Adrenal gland (tissue), 9 donors: ENCODE measurements at regions not wholly inside any gene's neighbourhood (a gene's known extent, or its start where the extent isn't known, plus 50 kb on each side); places are given as distances from the start of the nearest gene placed in this dataset.

Experiments
- DNase-seq, 7 donors: peaks; one replicate each; pipeline ENCODE4 v3.0.0-alpha.2; 2019 to 2020
- H3K27ac ChIP-seq, 5 donors: fragments of 200-600 bp; sonication (generic) in 4 of 5; 1 replicate in 3 of 5; 2 replicates in 2 of 5; pipeline versions ENCODE4 v1.5.1 to v1.8.0; 2016 to 2020; ENCODE audit warnings: mild to moderate bottlenecking in 1 of 5
- H3K27me3 ChIP-seq: fragments of 200-600 bp; 2 replicates; pipeline ENCODE4 v1.8.0; 2021
- H3K36me3 ChIP-seq, 2 donors: fragments of 200-600 bp; replicated peaks in 1 of 2; 1 replicate in 1 of 2; 2 replicates in 1 of 2; pipeline versions ENCODE4 v1.5.1 to v1.8.0; 2018 to 2022
- H3K4me1 ChIP-seq, 2 donors: fragments of 200-600 bp; replicated peaks in 1 of 2; 1 replicate in 1 of 2; 2 replicates in 1 of 2; pipeline versions ENCODE4 v1.5.1 to v1.8.0; 2018 to 2021
- H3K4me3 ChIP-seq, 4 donors: fragments of 200-600 bp; sonication (generic) in 3 of 4; one replicate each; pipeline ENCODE4 v1.5.1; 2016 to 2018
- H3K9me3 ChIP-seq, 3 donors: fragments of 200-600 bp; sonication (generic) in 1 of 3; replicated peaks in 1 of 3; 1 replicate in 2 of 3; 2 replicates in 1 of 3; pipeline versions ENCODE4 v1.5.1 to v1.8.0; 2016 to 2021
- CTCF ChIP-seq, 6 experiments: fragments of 450-650 bp in 4 of 6; fragments of 200-600 bp in 2 of 6; sonication (generic) in 1 of 6; IDR thresholded peaks; 1 replicate in 5 of 6; 2 replicates in 1 of 6; pipeline versions ENCODE4 v1.5.1 to v1.8.0; 2016 to 2021; ENCODE audit warnings: antibody characterized with exemption in 6 of 6, mild to moderate bottlenecking in 2 of 6, moderate library complexity in 1 of 6
- POLR2A ChIP-seq, 2 donors: fragments of 450-650 bp; IDR thresholded peaks; one replicate each; pipeline ENCODE4 v1.6.1; 2017; ENCODE audit warnings: antibody characterized with exemption in 2 of 2, mild to moderate bottlenecking in 2 of 2, moderate library complexity in 1 of 2
- WGBS, 4 donors: extraction: QIAGEN DNeasy Blood & Tissue Kit in 2 of 4; methylation state at CpG; one replicate each; pipeline versions ENCODE4 v1.1.5 to v1.1.7; 2013 to 2017; 5-methylcytosine and 5-hydroxymethylcytosine counted together
- intact Hi-C, 2 donors: fragments of 100-400 bp; cut with DNase I; formaldehyde crosslinking; loops; one replicate each; pipeline versions ENCODE4 v1.14.1 to v1.15.0; 2022 to 2023
- donor health status: healthy with polysubstance abuse.
- donor health status: Bipolar disorder and iron deficiency.
- donor health status: DM: yes; HTN: yes; CAD: no.
- donor health status: DM: no; HTN: no; CAD: no.
- donor health status: DM: no; HTN: no; CAD: no.

GRCh38 chr10:6718550-6718949 is 138.5 kb upstream of the PRKCQ start:
- no peak for DNase-seq
- H3K27me3 ChIP-seq, result no peaks in the 10 kb centered on the region
- H3K27ac ChIP-seq, result no peak overlapping the region
- H3K36me3 ChIP-seq, result no peaks in the 10 kb centered on the region
- no peaks in the 10 kb centered on the region for H3K4me1 ChIP-seq
- no peaks in the 10 kb centered on the region for H3K9me3 ChIP-seq
- intact Hi-C loops, result no loop called here
- no peak for TF ChIP-seq POLR2A (IDR thresholded peaks at IDR 0.05)
- no peak for TF ChIP-seq CTCF (IDR thresholded peaks at IDR 0.05)
- no peak overlapping the region for H3K4me3 ChIP-seq

GRCh38 chr10:6716516-6716915 is 136.4 kb upstream of the PRKCQ start:
- Histone ChIP-seq H3K36me3 (no peaks in the 10 kb centered on the region), H3K27ac (no peak overlapping the region), H3K4me1 (no peaks in the 10 kb centered on the region), H3K4me3 (no peak overlapping the region), H3K9me3 (no peaks in the 10 kb centered on the region), H3K27me3 (no peaks in the 10 kb centered on the region)
- DNase-seq, result no peak
- WGBS, 4 donors, result 61 to 75% (median 70%) methylated on average over 1 of the region's 1 CpG
- no peak for TF ChIP-seq POLR2A (IDR thresholded peaks at IDR 0.05)
- TF ChIP-seq CTCF (IDR thresholded peaks at IDR 0.05), result no peak
- intact Hi-C loops, result no loop called here

- Histone ChIP-seq H3K36me3 (no peaks in the 10 kb centered on the region), H3K27ac (no peak overlapping the region), H3K4me3 (no peak overlapping the region), H3K9me3 (no peaks in the 10 kb centered on the region), H3K4me1 (no peaks in the 10 kb centered on the region), H3K27me3 (no peaks in the 10 kb centered on the region)
- 38 to 43% (median 41%) methylated on average over 4 to 7 of the region's 7 CpGs for WGBS, 4 donors
- intact Hi-C loops, result no loop called here
- DNase-seq, result no peak
- TF ChIP-seq CTCF (IDR thresholded peaks at IDR 0.05) (no peak), POLR2A (IDR thresholded peaks at IDR 0.05) (no peak)
Measured at GRCh38 chr10:6713716-6714115, 133.6 kb upstream of the PRKCQ start.

- Histone ChIP-seq H3K9me3 (no peaks in the 10 kb centered on the region), H3K4me3 (no peak overlapping the region), H3K27ac (no peak overlapping the region), H3K4me1 (no peaks in the 10 kb centered on the region), H3K36me3 (no peaks in the 10 kb centered on the region), H3K27me3 (no peaks in the 10 kb centered on the region)
- intact Hi-C loops, result no loop called here
- WGBS, 4 donors, result 60 to 72% (median 66%) methylated on average over 6 of the region's 6 CpGs
- TF ChIP-seq POLR2A (IDR thresholded peaks at IDR 0.05) (no peak), CTCF (IDR thresholded peaks at IDR 0.05) (no peak)
- DNase-seq, result no peak
Measured at GRCh38 chr10:6713120-6713519, 133.0 kb upstream of the PRKCQ start.
